GM21360 (cell line): ENCODE measurements at regions not wholly inside any gene's neighbourhood (a gene's known extent, or its start where the extent isn't known, plus 50 kb on each side); places are given as distances from the start of the nearest gene placed in this dataset.

Experiments
- ATAC-seq: cut with Tn5 transposase; IDR thresholded peaks from one replicate; pipeline ENCODE4 v1.9.1; 2021; ENCODE audit warnings: mild to moderate bottlenecking, moderate library complexity; ENCODE audit not compliant: unreplicated experiment

- ATAC-seq = no peak
Observed at GRCh38 chr9:4386819-4387218, 87.0 kb upstream of the GLIS3 start.

- ATAC-seq = no peak
Observed at GRCh38 chr9:4384750-4385149, 84.9 kb upstream of the GLIS3 start.

- ATAC-seq = peak; percentile 63
Observed at GRCh38 chr9:4382722-4383317, 83.0 kb upstream of the GLIS3 start.

- no peak for ATAC-seq
Observed at GRCh38 chr9:4381744-4382143, 81.9 kb upstream of the GLIS3 start.

- no peak for ATAC-seq
Observed at GRCh38 chr9:4380406-4380805, 80.5 kb upstream of the GLIS3 start.

GRCh38 chr9:4375424-4376200, 75.7 kb upstream of the GLIS3 start:
- ATAC-seq = no peak

GRCh38 chr9:4371108-4371507, 71.2 kb upstream of the GLIS3 start:
- ATAC-seq = no peak

GRCh38 chr9:4370501-4370900, 70.6 kb upstream of the GLIS3 start:
- ATAC-seq = no peak

GRCh38 chr9:4366591-4367330, 66.9 kb upstream of the GLIS3 start:
- no peak for ATAC-seq

- no peak for ATAC-seq
Observed at GRCh38 chr9:4365055-4365454, 65.2 kb upstream of the GLIS3 start.

- ATAC-seq = no peak
Observed at GRCh38 chr9:4362281-4362680, 62.4 kb upstream of the GLIS3 start.

GRCh38 chr9:4359016-4359415, 59.1 kb upstream of the GLIS3 start:
- ATAC-seq = no peak

GRCh38 chr9:4357929-4358328, 58.1 kb upstream of the GLIS3 start:
- ATAC-seq = no peak

- no peak for ATAC-seq
Observed at GRCh38 chr9:4356306-4356705, 56.4 kb upstream of the GLIS3 start.

GRCh38 chr9:4353236-4353635, 53.4 kb upstream of the GLIS3 start:
- ATAC-seq = no peak

- ATAC-seq = no peak
Observed at GRCh38 chr9:4349816-4350418, 50.0 kb upstream of the GLIS3 start.
